ENCODE measurements at regions not wholly inside any gene's neighbourhood (a gene's known extent, or its start where the extent isn't known, plus 50 kb on each side); places are given as distances from the start of the nearest gene placed in this dataset.

- no peak for TF ChIP-seq CTCF (IDR thresholded peaks at IDR 0.05)
- no peak for TF ChIP-seq EZH2 (IDR thresholded peaks at IDR 0.05; ENCODE audit: borderline replicate concordance, insufficient read depth, low read depth, low read length, poor library complexity, severe bottlenecking)
Measured at GRCh38 chr12:58254463-58255100, 313.2 kb downstream of the ATP23 start.

All from B cell (primary cell).